PC-3 (cell line): ENCODE measurements at regions not wholly inside any gene's neighbourhood (a gene's known extent, or its start where the extent isn't known, plus 50 kb on each side); places are given as distances from the start of the nearest gene placed in this dataset.

Source experiments
- ATAC-seq: fragments of 200-7000 bp; cut with Tn5 transposase; 2 replicates; pipeline ENCODE4 v1.9.1; 2020; ENCODE audit warnings: mild to moderate bottlenecking, moderate library complexity
- BruUV-seq: library from RNA; stranded (reverse); fragments of 400-500 nt; replicated peaks from 2 replicates; lab custom pipeline; 2021; lab: Mats Ljungman, UMichigan
- CTCF ChIA-PET: fragments of 300-600 bp; sonication (Branson Sonifier 250); formaldehyde crosslinking; loops from one replicate; lab custom pipeline; 2022; ENCODE audit warnings: antibody characterized with exemption; lab: Charles Lee
- POLR2A ChIA-PET: fragments of 300-600 bp; sonication (Branson Sonifier 250); formaldehyde crosslinking; loops from one replicate; lab custom pipeline; 2022; ENCODE audit warnings: antibody characterized with exemption; ENCODE audit not compliant: unreplicated experiment; lab: Charles Lee
- DNase-seq: peaks from one replicate; pipeline ENCODE4 v3.0.0-alpha.2; 2015
- H2AFZ ChIP-seq: fragments of 300-600 bp; sonication (generic); 2 replicates; pipeline ENCODE4 v1.6.0; 2016; ENCODE audit warnings: antibody characterized with exemption, low read length
- H3F3A ChIP-seq: fragments of 300-600 bp; sonication (generic); one replicate; pipeline ENCODE4 v1.6.0; 2017; ENCODE audit warnings: antibody characterized with exemption, low read length, control low read depth, mild to moderate bottlenecking; ENCODE audit not compliant: unreplicated experiment
- H3K27ac ChIP-seq: fragments of 300-600 bp; sonication (generic); 2 replicates; pipeline ENCODE4 v1.5.1; 2016; ENCODE audit warnings: mild to moderate bottlenecking, low read length
- H3K27me3 ChIP-seq: fragments of 300-600 bp; sonication (generic); 2 replicates; pipeline ENCODE4 v1.6.1; 2016; ENCODE audit warnings: low read length, mixed read lengths
- H3K36me3 ChIP-seq: fragments of 300-600 bp; sonication (generic); 2 replicates; pipeline ENCODE4 v1.6.1; 2016; ENCODE audit warnings: low read depth, mixed run types, low read length, mixed read lengths
- H3K4me1 ChIP-seq: fragments of 300-600 bp; sonication (generic); 2 replicates; pipeline ENCODE4 v1.5.1; 2016; ENCODE audit warnings: low read length; ENCODE audit not compliant: insufficient read depth
- H3K4me2 ChIP-seq: fragments of 300-600 bp; sonication (generic); 2 replicates; pipeline ENCODE4 v1.6.0; 2016; ENCODE audit warnings: low read length
- H3K4me3 ChIP-seq: fragments of 300-600 bp; sonication (generic); 2 replicates; pipeline ENCODE4 v1.5.1; 2016; ENCODE audit warnings: mild to moderate bottlenecking, low read length, mixed read lengths
- H3K79me2 ChIP-seq: fragments of 300-600 bp; sonication (generic); 2 replicates; pipeline ENCODE4 v1.6.1; 2017; ENCODE audit warnings: low read length, mixed read lengths
- H3K9ac ChIP-seq: fragments of 300-600 bp; sonication (generic); 2 replicates; pipeline ENCODE4 v1.6.0; 2016; ENCODE audit warnings: mild to moderate bottlenecking, low read length
- H3K9me2 ChIP-seq: fragments of 300-600 bp; sonication (generic); replicated peaks from 2 replicates; pipeline ENCODE4 v1.6.1; 2016; ENCODE audit warnings: mixed run types, low read length, mixed read lengths
- H3K9me3 ChIP-seq: fragments of 300-600 bp; sonication (generic); 2 replicates; pipeline ENCODE4 v1.6.1; 2016; ENCODE audit warnings: low read length, mixed read lengths
- H4K20me1 ChIP-seq: fragments of 300-600 bp; sonication (generic); 2 replicates; pipeline ENCODE4 v1.6.1; 2016; ENCODE audit warnings: low read length, mixed read lengths
- EZH2 ChIP-seq: fragments of 300-600 bp; sonication (generic); IDR thresholded peaks from one replicate; pipeline ENCODE4 v1.6.1; 2017; ENCODE audit warnings: antibody characterized with exemption, mild to moderate bottlenecking, low read length; ENCODE audit not compliant: unreplicated experiment
- EZH2phosphoT487 ChIP-seq: fragments of 300-600 bp; sonication (generic); IDR thresholded peaks from 2 replicates; pipeline ENCODE4 v1.6.1; 2018; ENCODE audit warnings: mild to moderate bottlenecking, antibody characterized with exemption, low read length, borderline replicate concordance
- intact Hi-C: fragments of 100-400 bp; cut with micrococcal nuclease; formaldehyde crosslinking; loops from 2 replicates; pipeline ENCODE4 v1.9.0; 2023
- TF ChIP-seq, protein P1 (sequence below): fragments of 300-600 bp; sonication (generic); conservative IDR thresholded peaks from 2 replicates; pipeline ENCODE4 v1.5.1; 2017; ENCODE audit warnings: antibody characterized with exemption, low read depth, mild to moderate bottlenecking, low read length

DNA sequence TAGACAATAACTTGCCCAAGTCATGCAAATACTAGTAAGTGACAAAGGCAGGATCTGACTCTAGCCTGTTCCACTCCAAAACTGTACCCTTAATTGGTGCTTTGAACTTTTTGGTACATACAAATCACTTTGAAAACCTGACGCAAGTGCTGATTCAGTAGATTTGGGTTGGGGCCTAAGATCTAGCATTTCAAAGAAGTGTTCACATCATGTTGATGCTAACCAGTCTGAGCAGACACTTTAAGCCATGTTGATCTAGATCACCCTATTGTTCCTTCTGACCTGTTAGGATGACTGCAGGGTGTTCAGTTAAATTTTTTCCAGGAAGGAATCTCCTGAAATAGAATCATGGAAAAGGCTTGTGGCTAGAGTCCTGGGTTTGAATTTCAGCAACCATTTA, 57.7 kb upstream of the CPEB4 start:
- CTCF ChIA-PET, result no interaction called here
- intact Hi-C loops, result no loop called here
- TF ChIP-seq EZH2, result no peak
- TF ChIP-seq, protein P1, sequence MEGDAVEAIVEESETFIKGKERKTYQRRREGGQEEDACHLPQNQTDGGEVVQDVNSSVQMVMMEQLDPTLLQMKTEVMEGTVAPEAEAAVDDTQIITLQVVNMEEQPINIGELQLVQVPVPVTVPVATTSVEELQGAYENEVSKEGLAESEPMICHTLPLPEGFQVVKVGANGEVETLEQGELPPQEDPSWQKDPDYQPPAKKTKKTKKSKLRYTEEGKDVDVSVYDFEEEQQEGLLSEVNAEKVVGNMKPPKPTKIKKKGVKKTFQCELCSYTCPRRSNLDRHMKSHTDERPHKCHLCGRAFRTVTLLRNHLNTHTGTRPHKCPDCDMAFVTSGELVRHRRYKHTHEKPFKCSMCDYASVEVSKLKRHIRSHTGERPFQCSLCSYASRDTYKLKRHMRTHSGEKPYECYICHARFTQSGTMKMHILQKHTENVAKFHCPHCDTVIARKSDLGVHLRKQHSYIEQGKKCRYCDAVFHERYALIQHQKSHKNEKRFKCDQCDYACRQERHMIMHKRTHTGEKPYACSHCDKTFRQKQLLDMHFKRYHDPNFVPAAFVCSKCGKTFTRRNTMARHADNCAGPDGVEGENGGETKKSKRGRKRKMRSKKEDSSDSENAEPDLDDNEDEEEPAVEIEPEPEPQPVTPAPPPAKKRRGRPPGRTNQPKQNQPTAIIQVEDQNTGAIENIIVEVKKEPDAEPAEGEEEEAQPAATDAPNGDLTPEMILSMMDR, result no peak
- TF ChIP-seq EZH2phosphoT487, result no peak

DNA sequence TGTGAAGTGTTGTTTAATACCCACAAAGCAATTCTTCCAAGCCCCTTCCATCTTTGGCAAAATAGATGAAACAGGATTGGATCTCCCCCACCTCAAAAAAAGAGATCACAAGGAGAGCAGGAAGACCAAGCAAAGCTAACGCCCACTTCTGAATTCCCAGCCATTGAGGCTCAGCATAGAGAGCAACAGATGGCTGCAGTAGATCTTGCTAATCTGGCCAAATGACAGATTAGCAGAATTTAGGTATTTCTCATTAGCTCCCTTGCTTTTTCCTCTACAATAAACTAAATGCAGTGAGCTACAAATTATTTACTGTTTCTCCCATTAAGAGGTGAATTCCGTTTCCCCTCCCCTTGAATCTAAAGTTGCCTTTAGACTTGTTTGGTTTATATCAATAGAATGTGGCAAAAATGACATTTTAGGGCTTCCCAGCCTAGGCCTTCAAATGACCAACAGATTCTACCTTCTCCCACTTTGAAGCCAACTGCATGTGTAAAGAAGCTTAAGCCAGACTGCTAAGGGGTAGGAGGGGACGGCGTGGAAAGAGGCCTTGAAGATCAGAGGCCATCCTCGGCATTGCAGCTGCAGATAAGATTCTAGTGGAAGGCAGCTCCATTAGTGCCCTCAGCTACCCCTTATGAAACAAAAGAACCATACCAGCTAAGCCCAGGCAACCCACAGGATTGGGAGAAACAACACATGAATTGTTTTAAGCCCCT, 56.8 kb upstream of the CPEB4 start:
- no peaks in the 10 kb centered on the region for H3K79me2 ChIP-seq
- no peaks in the 10 kb centered on the region for H4K20me1 ChIP-seq
- no peak overlapping the region for H2AFZ ChIP-seq
- no peak for ATAC-seq
- H3F3A ChIP-seq, result no peaks in the 10 kb centered on the region
- H3K4me1 ChIP-seq, result peaks cover 10% of the 10 kb centered on the region
- CTCF ChIA-PET, result no interaction called here
- POLR2A ChIA-PET, result no interaction called here
- H3K36me3 ChIP-seq, result no peaks in the 10 kb centered on the region
- H3K9me2 ChIP-seq, result no peaks in the 10 kb centered on the region
- no peak overlapping the region for H3K9ac ChIP-seq
- no peak overlapping the region for H3K4me3 ChIP-seq
- no peak overlapping the region for H3K4me2 ChIP-seq
- no peaks in the 10 kb centered on the region for H3K9me3 ChIP-seq
- no peak overlapping the region for H3K27ac ChIP-seq
- no TSS peak for BruUV-seq
- no peaks in the 10 kb centered on the region for H3K27me3 ChIP-seq
- intact Hi-C loops, result no loop called here
- TF ChIP-seq EZH2phosphoT487, result no peak
- no peak for TF ChIP-seq EZH2
- TF ChIP-seq, protein P1, result no peak
- DNase-seq, result no peak

More for the DNA sequence above, 57.7 kb upstream of the CPEB4 start:
- Histone ChIP-seq H4K20me1 (no peaks in the 10 kb centered on the region), H3K4me1 (peaks cover 12% of the 10 kb centered on the region), H3K4me3 (no peak overlapping the region), H3F3A (no peaks in the 10 kb centered on the region), H2AFZ (no peak overlapping the region), H3K36me3 (no peaks in the 10 kb centered on the region), H3K4me2 (no peak overlapping the region), H3K79me2 (no peaks in the 10 kb centered on the region), H3K27me3 (no peaks in the 10 kb centered on the region), H3K9me3 (no peaks in the 10 kb centered on the region), H3K9ac (no peak overlapping the region), H3K27ac (no peak overlapping the region), H3K9me2 (no peaks in the 10 kb centered on the region)
- DNase-seq, result no peak
- POLR2A ChIA-PET, result no interaction called here
- BruUV-seq, result no TSS peak
- no peak for ATAC-seq

DNA sequence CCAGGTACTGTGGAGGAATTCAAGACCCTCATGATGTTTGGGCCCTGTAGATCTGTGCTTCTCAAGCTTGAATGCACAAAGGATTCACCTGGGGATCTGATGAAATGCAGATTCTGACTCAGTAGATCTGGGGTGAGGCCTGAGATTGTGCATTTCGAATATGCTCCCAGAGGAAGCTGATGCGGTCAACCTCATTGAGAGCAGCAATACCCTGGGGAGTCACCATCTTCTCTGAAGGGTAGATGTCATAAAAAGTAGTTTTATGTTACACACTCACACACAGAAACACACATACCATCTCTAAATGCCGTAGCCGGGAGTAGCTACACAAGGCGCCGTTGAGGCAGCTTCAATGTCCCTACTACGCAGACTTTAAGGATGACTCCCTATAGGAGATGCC, 55.8 kb upstream of the CPEB4 start:
- H3K9ac ChIP-seq, result no peak overlapping the region
- no peaks in the 10 kb centered on the region for H3K9me3 ChIP-seq
- no peak overlapping the region for H3K4me2 ChIP-seq
- POLR2A ChIA-PET, result no interaction called here
- H3K27me3 ChIP-seq, result no peaks in the 10 kb centered on the region
- no TSS peak for BruUV-seq
- no peaks in the 10 kb centered on the region for H3K36me3 ChIP-seq
- no peaks in the 10 kb centered on the region for H3F3A ChIP-seq
- TF ChIP-seq, protein P1, result no peak
- TF ChIP-seq EZH2phosphoT487, result no peak
- no peak for TF ChIP-seq EZH2
- CTCF ChIA-PET, result no interaction called here
- H3K79me2 ChIP-seq, result no peaks in the 10 kb centered on the region
- no peak for DNase-seq
- no peak overlapping the region for H3K4me3 ChIP-seq
- H3K27ac ChIP-seq, result no peak overlapping the region
- H4K20me1 ChIP-seq, result no peaks in the 10 kb centered on the region
- peaks cover 10% of the 10 kb centered on the region for H3K4me1 ChIP-seq
- H3K9me2 ChIP-seq, result no peaks in the 10 kb centered on the region
- no peak overlapping the region for H2AFZ ChIP-seq
- no peak for ATAC-seq
- intact Hi-C loops, result no loop called here
